ENCODE measurements at regions not wholly inside any gene's neighbourhood (a gene's known extent, or its start where the extent isn't known, plus 50 kb on each side); places are given as distances from the start of the nearest gene placed in this dataset.

GRCh38 chr11:45432910-45433309, 146.8 kb upstream of the SYT13 start:
- intact Hi-C loops (cut with micrococcal nuclease), result no loop called here
- no peaks in the 10 kb centered on the region for H3K9me3 Mint-ChIP-seq
- H3K4me3 Mint-ChIP-seq, result no peak overlapping the region
- H3K4me1 Mint-ChIP-seq (ENCODE audit: low read depth), result no peaks in the 10 kb centered on the region
- no peaks in the 10 kb centered on the region for H3K36me3 Mint-ChIP-seq (ENCODE audit: low read depth)
- no peak overlapping the region for H3K27ac Mint-ChIP-seq
- DNase-seq (ENCODE audit: low spot score), result no peak
- peaks cover 7% of the 10 kb centered on the region for H3K27me3 Mint-ChIP-seq (ENCODE audit: insufficient read depth)

GRCh38 chr11:45432100-45432499, 146.0 kb upstream of the SYT13 start:
- intact Hi-C loops (cut with micrococcal nuclease), result no loop called here
- H3K27me3 Mint-ChIP-seq (ENCODE audit: insufficient read depth), result peaks cover 7% of the 10 kb centered on the region
- H3K4me3 Mint-ChIP-seq, result no peak overlapping the region
- no peaks in the 10 kb centered on the region for H3K9me3 Mint-ChIP-seq
- H3K27ac Mint-ChIP-seq, result no peak overlapping the region
- no peaks in the 10 kb centered on the region for H3K36me3 Mint-ChIP-seq (ENCODE audit: low read depth)
- no peak for DNase-seq (ENCODE audit: low spot score)
- no peaks in the 10 kb centered on the region for H3K4me1 Mint-ChIP-seq (ENCODE audit: low read depth)

- Mint-ChIP-seq H3K27me3 (ENCODE audit: insufficient read depth) (peaks cover 7% of the 10 kb centered on the region), H3K9me3 (no peaks in the 10 kb centered on the region), H3K36me3 (ENCODE audit: low read depth) (no peaks in the 10 kb centered on the region), H3K27ac (no peak overlapping the region), H3K4me1 (ENCODE audit: low read depth) (no peaks in the 10 kb centered on the region), H3K4me3 (no peak overlapping the region)
- no peak for DNase-seq (ENCODE audit: low spot score)
- intact Hi-C loops (cut with micrococcal nuclease), result no loop called here
Measured at GRCh38 chr11:45431046-45432018, 145.2 kb upstream of the SYT13 start.

- no peaks in the 10 kb centered on the region for H3K4me1 Mint-ChIP-seq (ENCODE audit: low read depth)
- intact Hi-C loops (cut with micrococcal nuclease), result no loop called here
- peaks cover 7% of the 10 kb centered on the region for H3K27me3 Mint-ChIP-seq (ENCODE audit: insufficient read depth)
- no peaks in the 10 kb centered on the region for H3K36me3 Mint-ChIP-seq (ENCODE audit: low read depth)
- H3K9me3 Mint-ChIP-seq, result no peaks in the 10 kb centered on the region
- H3K27ac Mint-ChIP-seq, result no peak overlapping the region
- no peak for DNase-seq (ENCODE audit: low spot score)
- H3K4me3 Mint-ChIP-seq, result no peak overlapping the region
Measured at GRCh38 chr11:45430361-45430760, 144.2 kb upstream of the SYT13 start.

GRCh38 chr11:45429719-45430118, 143.6 kb upstream of the SYT13 start:
- Mint-ChIP-seq H3K4me1 (ENCODE audit: low read depth) (no peaks in the 10 kb centered on the region), H3K27me3 (ENCODE audit: insufficient read depth) (peaks cover 7% of the 10 kb centered on the region), H3K36me3 (ENCODE audit: low read depth) (no peaks in the 10 kb centered on the region), H3K9me3 (no peaks in the 10 kb centered on the region), H3K4me3 (no peak overlapping the region), H3K27ac (no peak overlapping the region)
- DNase-seq (ENCODE audit: low spot score), result no peak
- intact Hi-C loops (cut with micrococcal nuclease), result no loop called here

- DNase-seq (ENCODE audit: low spot score), result no peak
- Mint-ChIP-seq H3K4me3 (no peak overlapping the region), H3K4me1 (ENCODE audit: low read depth) (no peaks in the 10 kb centered on the region), H3K9me3 (no peaks in the 10 kb centered on the region), H3K27me3 (ENCODE audit: insufficient read depth) (peaks cover 2% of the 10 kb centered on the region), H3K27ac (no peak overlapping the region), H3K36me3 (ENCODE audit: low read depth) (no peaks in the 10 kb centered on the region)
- intact Hi-C loops (cut with micrococcal nuclease), result no loop called here
Measured at GRCh38 chr11:45428541-45429230, 142.5 kb upstream of the SYT13 start.

- no peaks in the 10 kb centered on the region for H3K9me3 Mint-ChIP-seq
Measured at GRCh38 chr11:45428116-45428515, 142.0 kb upstream of the SYT13 start.

GRCh38 chr11:45424411-45425180, 138.5 kb upstream of the SYT13 start:
- Mint-ChIP-seq H3K4me1 (ENCODE audit: low read depth) (no peaks in the 10 kb centered on the region), H3K9me3 (no peaks in the 10 kb centered on the region), H3K27me3 (ENCODE audit: insufficient read depth) (no peaks in the 10 kb centered on the region), H3K36me3 (ENCODE audit: low read depth) (no peaks in the 10 kb centered on the region), H3K27ac (no peak overlapping the region), H3K4me3 (no peak overlapping the region)
- intact Hi-C loops (cut with micrococcal nuclease), result no loop called here
- no peak for DNase-seq (ENCODE audit: low spot score)

More at GRCh38 chr11:45428116-45428515, 142.0 kb upstream of the SYT13 start:
- Mint-ChIP-seq H3K4me1 (ENCODE audit: low read depth) (no peaks in the 10 kb centered on the region), H3K4me3 (no peak overlapping the region), H3K27me3 (ENCODE audit: insufficient read depth) (no peaks in the 10 kb centered on the region), H3K36me3 (ENCODE audit: low read depth) (no peaks in the 10 kb centered on the region), H3K27ac (no peak overlapping the region)
- DNase-seq (ENCODE audit: low spot score), result no peak
- intact Hi-C loops (cut with micrococcal nuclease), result no loop called here

GRCh38 chr11:45423475-45424120, 137.5 kb upstream of the SYT13 start:
- no peak overlapping the region for H3K27ac Mint-ChIP-seq
- H3K36me3 Mint-ChIP-seq (ENCODE audit: low read depth), result no peaks in the 10 kb centered on the region
- no peaks in the 10 kb centered on the region for H3K4me1 Mint-ChIP-seq (ENCODE audit: low read depth)
- H3K27me3 Mint-ChIP-seq (ENCODE audit: insufficient read depth), result no peaks in the 10 kb centered on the region
- no peak for DNase-seq (ENCODE audit: low spot score)
- H3K4me3 Mint-ChIP-seq, result no peak overlapping the region
- intact Hi-C loops (cut with micrococcal nuclease), result no loop called here
- H3K9me3 Mint-ChIP-seq, result no peaks in the 10 kb centered on the region

GRCh38 chr11:45423036-45423435, 136.9 kb upstream of the SYT13 start:
- H3K27ac Mint-ChIP-seq, result no peak overlapping the region
- no peaks in the 10 kb centered on the region for H3K36me3 Mint-ChIP-seq (ENCODE audit: low read depth)
- no peaks in the 10 kb centered on the region for H3K27me3 Mint-ChIP-seq (ENCODE audit: insufficient read depth)
- no peak overlapping the region for H3K4me3 Mint-ChIP-seq
- no peaks in the 10 kb centered on the region for H3K4me1 Mint-ChIP-seq (ENCODE audit: low read depth)
- DNase-seq (ENCODE audit: low spot score), result no peak
- intact Hi-C loops (cut with micrococcal nuclease), result no loop called here
- no peaks in the 10 kb centered on the region for H3K9me3 Mint-ChIP-seq

- Mint-ChIP-seq H3K27me3 (ENCODE audit: insufficient read depth) (peaks cover 22% of the 10 kb centered on the region), H3K9me3 (no peaks in the 10 kb centered on the region), H3K27ac (no peak overlapping the region), H3K36me3 (ENCODE audit: low read depth) (no peaks in the 10 kb centered on the region), H3K4me1 (ENCODE audit: low read depth) (no peaks in the 10 kb centered on the region), H3K4me3 (no peak overlapping the region)
- intact Hi-C loops (cut with micrococcal nuclease), result no loop called here
- no peak for DNase-seq (ENCODE audit: low spot score)
Measured at GRCh38 chr11:45414088-45414487, 127.9 kb upstream of the SYT13 start.

- Mint-ChIP-seq H3K27ac (no peak overlapping the region), H3K27me3 (ENCODE audit: insufficient read depth) (peaks cover 22% of the 10 kb centered on the region), H3K4me1 (ENCODE audit: low read depth) (no peaks in the 10 kb centered on the region), H3K36me3 (ENCODE audit: low read depth) (no peaks in the 10 kb centered on the region), H3K9me3 (no peaks in the 10 kb centered on the region), H3K4me3 (no peak overlapping the region)
- intact Hi-C loops (cut with micrococcal nuclease), result no loop called here
- no peak for DNase-seq (ENCODE audit: low spot score)
Measured at GRCh38 chr11:45413156-45413858, 127.2 kb upstream of the SYT13 start.

All from activated T-helper 1 cell treated with anti-CD3 and anti-CD28 coated beads, Interleukin-12 subunit alpha, Interleukin-12 subunit beta, Interleukin-2, Interleukin-4 antibody, amounts not matched to agents 30 ng/mL and 10 ng/mL and 1 ng/mL, durations not matched to agents 14 hours and 24 hours and 36 hours (primary cell).